PC-9 (cell line): ENCODE measurements at regions not wholly inside any gene's neighbourhood (a gene's known extent, or its start where the extent isn't known, plus 50 kb on each side); places are given as distances from the start of the nearest gene placed in this dataset.

Experiments
- BruUV-seq: library from RNA; stranded (reverse); fragments of 400-500 nt; replicated peaks from 2 replicates; lab custom pipeline; 2021; lab: Mats Ljungman, UMichigan
- CTCF ChIA-PET: fragments of 300-600 bp; sonication (Branson Sonifier 250); formaldehyde crosslinking; loops from one replicate; lab custom pipeline; 2022; ENCODE audit warnings: antibody characterized with exemption; lab: Charles Lee
- POLR2A ChIA-PET: fragments of 300-600 bp; sonication (Branson Sonifier 250); formaldehyde crosslinking; loops from one replicate; lab custom pipeline; 2022; ENCODE audit warnings: antibody characterized with exemption; ENCODE audit not compliant: unreplicated experiment; lab: Charles Lee
- DNase-seq, 2 experiments: peaks; one replicate each; pipeline versions ENCODE4 v3.0.0 to v3.0.0-alpha.2; 2015 to 2022; ENCODE audit warnings: mixed read lengths in 1 of 2
- H2AFZ ChIP-seq: fragments of 200-600 bp; sonication (generic); 2 replicates; pipeline ENCODE4 v1.8.1; 2017; ENCODE audit warnings: antibody characterized with exemption
- H3F3A ChIP-seq: fragments of 200-600 bp; sonication (generic); 2 replicates; pipeline ENCODE4 v1.8.1; 2017; ENCODE audit warnings: antibody characterized with exemption, mild to moderate bottlenecking, low read depth; ENCODE audit not compliant: insufficient read depth
- H3K27ac ChIP-seq: fragments of 200-600 bp; sonication (generic); 2 replicates; pipeline ENCODE4 v1.6.1; 2016; ENCODE audit warnings: mixed run types
- H3K27me3 ChIP-seq: fragments of 200-600 bp; sonication (generic); 2 replicates; pipeline ENCODE4 v1.6.1; 2016; ENCODE audit warnings: low read depth, mixed run types; ENCODE audit not compliant: insufficient read depth
- H3K36me3 ChIP-seq: fragments of 200-600 bp; sonication (generic); 2 replicates; pipeline ENCODE4 v1.6.1; 2016; ENCODE audit warnings: low read depth, mixed run types
- H3K4me1 ChIP-seq: fragments of 200-600 bp; sonication (generic); replicated peaks from 2 replicates; pipeline ENCODE4 v1.6.1; 2016; ENCODE audit warnings: mixed run types; ENCODE audit not compliant: insufficient read depth
- H3K4me2 ChIP-seq: fragments of 200-600 bp; sonication (generic); 2 replicates; pipeline ENCODE4 v1.6.1; 2017; ENCODE audit warnings: mixed run types
- H3K4me3 ChIP-seq: fragments of 200-600 bp; sonication (generic); 2 replicates; pipeline ENCODE4 v1.6.1; 2016; ENCODE audit warnings: mixed run types
- H3K79me2 ChIP-seq: fragments of 200-600 bp; sonication (generic); 2 replicates; pipeline ENCODE4 v1.6.1; 2017; ENCODE audit warnings: low read depth, mixed run types
- H3K9me2 ChIP-seq: fragments of 200-600 bp; sonication (generic); 2 replicates; pipeline ENCODE4 v1.8.1; 2017; ENCODE audit warnings: mild to moderate bottlenecking; ENCODE audit not compliant: insufficient read depth
- H3K9me3 ChIP-seq: fragments of 200-600 bp; sonication (generic); 2 replicates; pipeline ENCODE4 v1.8.1; 2016; ENCODE audit warnings: low read depth; ENCODE audit not compliant: insufficient read depth
- H4K20me1 ChIP-seq: fragments of 200-600 bp; sonication (generic); 2 replicates; pipeline ENCODE4 v1.8.1; 2017; ENCODE audit not compliant: insufficient read depth
- EZH2 ChIP-seq: fragments of 200-600 bp; sonication (generic); IDR thresholded peaks from 2 replicates; pipeline ENCODE4 v1.8.0; 2017; ENCODE audit warnings: antibody characterized with exemption, low read depth
- intact Hi-C: fragments of 100-400 bp; cut with micrococcal nuclease; formaldehyde crosslinking; loops from one replicate; pipeline ENCODE4 v1.10.0; 2022; ENCODE audit not compliant: unreplicated experiment
- TF ChIP-seq, protein P1 (sequence below): fragments of 200-600 bp; sonication (generic); conservative IDR thresholded peaks from 2 replicates; pipeline ENCODE4 v1.6.1; 2017; ENCODE audit warnings: mixed run types, antibody characterized with exemption, mild to moderate bottlenecking, moderate library complexity

GRCh38 chr13:65535370-65535769 lies 1694.8 kb downstream of the PCDH9 start:
- Histone ChIP-seq H4K20me1 (no peaks in the 10 kb centered on the region), H3K9me3 (no peaks in the 10 kb centered on the region), H3K36me3 (no peaks in the 10 kb centered on the region), H3K4me2 (no peak overlapping the region), H2AFZ (no peak overlapping the region), H3K79me2 (no peaks in the 10 kb centered on the region), H3K9me2 (no peaks in the 10 kb centered on the region), H3K4me1 (no peaks in the 10 kb centered on the region), H3K4me3 (no peak overlapping the region), H3K27me3 (no peaks in the 10 kb centered on the region), H3F3A (no peaks in the 10 kb centered on the region), H3K27ac (no peak overlapping the region)
- CTCF ChIA-PET: no interaction called here
- POLR2A ChIA-PET: no interaction called here
- intact Hi-C loops: no loop called here
- no peak for TF ChIP-seq EZH2
- TF ChIP-seq, protein P1, sequence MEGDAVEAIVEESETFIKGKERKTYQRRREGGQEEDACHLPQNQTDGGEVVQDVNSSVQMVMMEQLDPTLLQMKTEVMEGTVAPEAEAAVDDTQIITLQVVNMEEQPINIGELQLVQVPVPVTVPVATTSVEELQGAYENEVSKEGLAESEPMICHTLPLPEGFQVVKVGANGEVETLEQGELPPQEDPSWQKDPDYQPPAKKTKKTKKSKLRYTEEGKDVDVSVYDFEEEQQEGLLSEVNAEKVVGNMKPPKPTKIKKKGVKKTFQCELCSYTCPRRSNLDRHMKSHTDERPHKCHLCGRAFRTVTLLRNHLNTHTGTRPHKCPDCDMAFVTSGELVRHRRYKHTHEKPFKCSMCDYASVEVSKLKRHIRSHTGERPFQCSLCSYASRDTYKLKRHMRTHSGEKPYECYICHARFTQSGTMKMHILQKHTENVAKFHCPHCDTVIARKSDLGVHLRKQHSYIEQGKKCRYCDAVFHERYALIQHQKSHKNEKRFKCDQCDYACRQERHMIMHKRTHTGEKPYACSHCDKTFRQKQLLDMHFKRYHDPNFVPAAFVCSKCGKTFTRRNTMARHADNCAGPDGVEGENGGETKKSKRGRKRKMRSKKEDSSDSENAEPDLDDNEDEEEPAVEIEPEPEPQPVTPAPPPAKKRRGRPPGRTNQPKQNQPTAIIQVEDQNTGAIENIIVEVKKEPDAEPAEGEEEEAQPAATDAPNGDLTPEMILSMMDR: no peak
- no peak for DNase-seq
- no TSS peak for BruUV-seq

DNA sequence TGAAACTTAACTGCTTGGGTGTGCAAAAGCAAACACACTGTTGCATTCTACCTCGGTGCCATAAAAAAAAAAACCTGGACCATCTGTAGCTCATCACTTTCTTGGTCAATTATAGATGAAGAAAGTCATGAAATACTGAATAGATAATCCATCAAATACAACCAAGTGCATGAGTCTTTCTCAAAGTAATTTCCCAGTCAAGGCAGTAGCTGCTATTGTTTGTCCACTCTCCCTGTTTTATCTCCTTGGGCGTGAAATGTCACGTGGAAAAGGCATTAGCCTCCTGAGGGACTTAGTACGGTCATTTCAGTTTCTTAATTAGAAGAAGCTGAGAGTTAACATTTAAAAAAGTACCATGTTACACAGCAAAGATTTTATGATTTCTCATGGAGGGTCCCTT lies 1697.9 kb downstream of the PCDH9 start:
- Histone ChIP-seq H3K4me2 (no peak overlapping the region), H3K36me3 (no peaks in the 10 kb centered on the region), H3K27me3 (no peaks in the 10 kb centered on the region), H3K9me3 (no peaks in the 10 kb centered on the region), H2AFZ (no peak overlapping the region; the same call in 1 of the 2 replicates), H3K4me1 (no peaks in the 10 kb centered on the region), H3K4me3 (no peak overlapping the region), H3K79me2 (no peaks in the 10 kb centered on the region), H3K9me2 (no peaks in the 10 kb centered on the region), H3F3A (no peaks in the 10 kb centered on the region), H4K20me1 (no peaks in the 10 kb centered on the region), H3K27ac (no peak overlapping the region)
- ChIA-PET POLR2A (no interaction called here), CTCF (no interaction called here)
- no peak for DNase-seq
- TF ChIP-seq EZH2: no peak
- TF ChIP-seq, protein P1: no peak
- intact Hi-C loops: no loop called here
- BruUV-seq: no TSS peak

DNA sequence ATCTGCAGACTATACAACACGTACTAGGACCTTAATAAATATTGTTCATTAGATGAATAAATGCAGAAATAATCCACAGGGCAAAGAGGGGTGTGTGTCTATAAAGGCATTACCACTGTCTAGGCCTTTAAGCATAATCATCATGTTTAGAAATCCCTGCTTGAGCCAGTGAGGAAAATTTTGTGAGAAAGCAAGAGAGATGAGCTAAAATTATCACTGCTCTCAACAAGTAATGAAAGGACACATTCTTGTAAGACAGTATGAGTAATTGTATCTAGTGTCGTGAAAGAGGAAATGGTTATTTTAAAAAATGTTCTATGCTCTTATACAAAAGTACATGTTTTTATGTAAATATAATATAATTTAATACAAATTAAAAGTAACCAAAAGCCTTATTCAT lies 1699.4 kb downstream of the PCDH9 start:
- Histone ChIP-seq H3K36me3 (no peaks in the 10 kb centered on the region), H3K27me3 (no peaks in the 10 kb centered on the region), H3K27ac (no peak overlapping the region), H3K9me2 (no peaks in the 10 kb centered on the region), H3K4me3 (no peak overlapping the region), H3K79me2 (no peaks in the 10 kb centered on the region), H3K9me3 (no peaks in the 10 kb centered on the region), H2AFZ (no peak overlapping the region), H4K20me1 (no peaks in the 10 kb centered on the region), H3K4me2 (no peak overlapping the region), H3K4me1 (no peaks in the 10 kb centered on the region), H3F3A (no peaks in the 10 kb centered on the region)
- TF ChIP-seq EZH2: no peak
- TF ChIP-seq, protein P1: no peak
- POLR2A ChIA-PET: no interaction called here
- DNase-seq: no peak
- no TSS peak for BruUV-seq
- CTCF ChIA-PET: no interaction called here
- intact Hi-C loops: no loop called here
